ENCODE measurements at regions not wholly inside any gene's neighbourhood (a gene's known extent, or its start where the extent isn't known, plus 50 kb on each side); places are given as distances from the start of the nearest gene placed in this dataset.

- DNase-seq, result no peak
These were observed 90.4 kb upstream of the TNRC6C start for GRCh38 chr17:77867976-77868713.

GRCh38 chr17:77869041-77869599, 89.4 kb upstream of the TNRC6C start:
- no peak for DNase-seq

GRCh38 chr17:77869665-77870132, 88.8 kb upstream of the TNRC6C start:
- no peak for DNase-seq

- DNase-seq, result no peak
These were observed 86.3 kb upstream of the TNRC6C start for GRCh38 chr17:77872199-77872598.

GRCh38 chr17:77872714-77873499, 85.6 kb upstream of the TNRC6C start:
- no peak for DNase-seq

GRCh38 chr17:77873500-77874302, 84.8 kb upstream of the TNRC6C start:
- DNase-seq, result no peak

GRCh38 chr17:77874303-77875050, 84.0 kb upstream of the TNRC6C start:
- no peak for DNase-seq

GRCh38 chr17:77875051-77875780, 83.3 kb upstream of the TNRC6C start:
- DNase-seq, result no peak

- no peak for DNase-seq
These were observed 82.5 kb upstream of the TNRC6C start for GRCh38 chr17:77875881-77876509.

- no peak for DNase-seq
These were observed 81.5 kb upstream of the TNRC6C start for GRCh38 chr17:77877036-77877435.

- DNase-seq, result no peak
These were observed 80.7 kb upstream of the TNRC6C start for GRCh38 chr17:77877646-77878355.

GRCh38 chr17:77879226-77879895, 79.1 kb upstream of the TNRC6C start:
- no peak for DNase-seq

- DNase-seq, result no peak
These were observed 78.6 kb upstream of the TNRC6C start for GRCh38 chr17:77879896-77880280.

- no peak for DNase-seq
These were observed 77.6 kb upstream of the TNRC6C start for GRCh38 chr17:77880711-77881450.

GRCh38 chr17:77881545-77881944, 77.0 kb upstream of the TNRC6C start:
- no peak for DNase-seq

GRCh38 chr17:77882040-77882439, 76.5 kb upstream of the TNRC6C start:
- DNase-seq, result no peak

- DNase-seq, result no peak
These were observed 75.9 kb upstream of the TNRC6C start for GRCh38 chr17:77882481-77883212.

GRCh38 chr17:77883213-77883650, 75.3 kb upstream of the TNRC6C start:
- DNase-seq, result no peak

All from NCI-H2029 treated with DMSO at 0.1 percent for 48 hours (cell line).